ENCODE measurements at regions not wholly inside any gene's neighbourhood (a gene's known extent, or its start where the extent isn't known, plus 50 kb on each side); places are given as distances from the start of the nearest gene placed in this dataset.

DNA sequence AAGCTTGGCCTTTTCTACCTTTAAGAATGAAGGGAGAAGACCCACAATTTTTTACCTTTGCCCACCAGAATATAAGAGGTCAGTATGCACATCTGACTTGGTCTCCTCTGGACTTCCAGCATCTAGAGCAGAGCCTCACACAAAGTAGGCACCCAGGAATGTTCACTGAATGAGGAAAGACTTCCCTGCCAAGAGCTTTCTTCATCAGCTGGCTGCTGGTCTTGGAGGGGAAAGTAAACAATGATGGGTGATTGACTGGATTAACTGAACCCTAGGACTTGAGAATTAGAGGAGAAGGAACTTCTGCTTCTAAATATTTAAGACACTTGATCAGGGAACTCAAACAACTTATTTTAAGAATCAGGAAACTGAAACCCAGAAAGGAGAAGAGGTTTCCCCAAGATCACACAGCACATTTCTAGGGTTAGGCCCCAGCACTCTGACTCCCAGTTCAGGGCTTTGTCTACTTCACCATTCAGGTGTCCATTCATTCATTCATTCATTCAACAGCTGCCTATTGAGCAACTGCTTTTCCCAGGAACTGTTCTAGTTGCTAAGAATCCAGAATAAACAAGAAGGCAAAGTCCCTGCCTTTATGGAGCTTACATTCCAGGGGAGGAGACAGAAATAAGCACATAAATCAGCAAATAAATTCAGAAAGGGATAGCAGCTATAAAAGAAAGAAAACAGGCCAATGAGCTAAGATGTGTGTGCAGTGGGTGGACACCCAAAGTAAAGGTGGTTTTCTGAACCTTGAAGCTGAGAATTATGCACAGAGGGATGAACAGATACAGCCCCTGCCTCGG is 216.9 kb upstream of the LRFN2 start:
- DNase-seq = no peak
- H3K27me3 ChIP-seq = no peaks in the 10 kb centered on the region
- WGBS, 2 donors = 92 to 93% methylated on average over 1 of the region's 1 CpG

DNA sequence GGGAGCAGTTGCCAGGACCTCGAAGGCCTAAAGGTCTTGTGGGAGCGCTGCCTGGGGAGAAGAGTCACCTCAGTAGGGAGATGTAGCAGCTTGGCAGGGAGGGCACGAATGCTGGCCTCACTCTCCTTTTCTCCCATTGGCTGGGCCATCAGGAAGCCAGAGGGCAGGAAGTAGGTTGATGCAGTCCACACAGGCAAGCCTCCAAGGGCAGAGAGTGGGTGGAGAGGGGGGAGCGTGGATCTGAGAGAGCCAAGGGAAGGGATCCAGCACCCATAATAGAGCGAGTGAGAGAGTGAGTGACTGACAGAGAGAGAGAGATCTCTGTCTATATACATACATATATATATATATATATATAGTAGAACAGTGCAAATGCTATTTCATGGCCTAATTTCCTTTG is 215.3 kb upstream of the LRFN2 start:
- Histone ChIP-seq H3K27ac (no peak overlapping the region), H3K4me1 (peaks cover 0 to 6% (median 5%) of the 10 kb centered on the region in 4 donors), H3K27me3 (no peaks in the 10 kb centered on the region), H3K4me3 (no peak overlapping the region), H3K9me3 (no peaks in the 10 kb centered on the region), H3K36me3 (no peaks in the 10 kb centered on the region)
- WGBS, 2 donors = 72 to 73% methylated on average over 5 of the region's 5 CpGs
- ATAC-seq (ENCODE audit: low FRiP score in 2 of 2) (no peak), DNase-seq (no peak)
- TF ChIP-seq, protein P1, sequence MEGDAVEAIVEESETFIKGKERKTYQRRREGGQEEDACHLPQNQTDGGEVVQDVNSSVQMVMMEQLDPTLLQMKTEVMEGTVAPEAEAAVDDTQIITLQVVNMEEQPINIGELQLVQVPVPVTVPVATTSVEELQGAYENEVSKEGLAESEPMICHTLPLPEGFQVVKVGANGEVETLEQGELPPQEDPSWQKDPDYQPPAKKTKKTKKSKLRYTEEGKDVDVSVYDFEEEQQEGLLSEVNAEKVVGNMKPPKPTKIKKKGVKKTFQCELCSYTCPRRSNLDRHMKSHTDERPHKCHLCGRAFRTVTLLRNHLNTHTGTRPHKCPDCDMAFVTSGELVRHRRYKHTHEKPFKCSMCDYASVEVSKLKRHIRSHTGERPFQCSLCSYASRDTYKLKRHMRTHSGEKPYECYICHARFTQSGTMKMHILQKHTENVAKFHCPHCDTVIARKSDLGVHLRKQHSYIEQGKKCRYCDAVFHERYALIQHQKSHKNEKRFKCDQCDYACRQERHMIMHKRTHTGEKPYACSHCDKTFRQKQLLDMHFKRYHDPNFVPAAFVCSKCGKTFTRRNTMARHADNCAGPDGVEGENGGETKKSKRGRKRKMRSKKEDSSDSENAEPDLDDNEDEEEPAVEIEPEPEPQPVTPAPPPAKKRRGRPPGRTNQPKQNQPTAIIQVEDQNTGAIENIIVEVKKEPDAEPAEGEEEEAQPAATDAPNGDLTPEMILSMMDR (IDR thresholded peaks at IDR 0.05) = no peak
- no peak for TF ChIP-seq POLR2AphosphoS5 (IDR thresholded peaks at IDR 0.05)
- no peak for TF ChIP-seq POLR2A (IDR thresholded peaks at IDR 0.05)
- TF ChIP-seq EP300 (IDR thresholded peaks at IDR 0.05) = no peak

More for the DNA sequence above, 216.9 kb upstream of the LRFN2 start:
- Histone ChIP-seq H3K27ac (no peak overlapping the region), H3K9me3 (no peaks in the 10 kb centered on the region), H3K4me3 (no peak overlapping the region), H3K4me1 (peaks cover 0 to 6% (median 5%) of the 10 kb centered on the region in 4 donors), H3K36me3 (no peaks in the 10 kb centered on the region)
- TF ChIP-seq EP300 (IDR thresholded peaks at IDR 0.05) (no peak), POLR2A (IDR thresholded peaks at IDR 0.05) (no peak), POLR2AphosphoS5 (IDR thresholded peaks at IDR 0.05) (no peak)
- TF ChIP-seq, protein P1 (IDR thresholded peaks at IDR 0.05) = no peak
- ATAC-seq (ENCODE audit: low FRiP score in 2 of 2) = no peak

DNA sequence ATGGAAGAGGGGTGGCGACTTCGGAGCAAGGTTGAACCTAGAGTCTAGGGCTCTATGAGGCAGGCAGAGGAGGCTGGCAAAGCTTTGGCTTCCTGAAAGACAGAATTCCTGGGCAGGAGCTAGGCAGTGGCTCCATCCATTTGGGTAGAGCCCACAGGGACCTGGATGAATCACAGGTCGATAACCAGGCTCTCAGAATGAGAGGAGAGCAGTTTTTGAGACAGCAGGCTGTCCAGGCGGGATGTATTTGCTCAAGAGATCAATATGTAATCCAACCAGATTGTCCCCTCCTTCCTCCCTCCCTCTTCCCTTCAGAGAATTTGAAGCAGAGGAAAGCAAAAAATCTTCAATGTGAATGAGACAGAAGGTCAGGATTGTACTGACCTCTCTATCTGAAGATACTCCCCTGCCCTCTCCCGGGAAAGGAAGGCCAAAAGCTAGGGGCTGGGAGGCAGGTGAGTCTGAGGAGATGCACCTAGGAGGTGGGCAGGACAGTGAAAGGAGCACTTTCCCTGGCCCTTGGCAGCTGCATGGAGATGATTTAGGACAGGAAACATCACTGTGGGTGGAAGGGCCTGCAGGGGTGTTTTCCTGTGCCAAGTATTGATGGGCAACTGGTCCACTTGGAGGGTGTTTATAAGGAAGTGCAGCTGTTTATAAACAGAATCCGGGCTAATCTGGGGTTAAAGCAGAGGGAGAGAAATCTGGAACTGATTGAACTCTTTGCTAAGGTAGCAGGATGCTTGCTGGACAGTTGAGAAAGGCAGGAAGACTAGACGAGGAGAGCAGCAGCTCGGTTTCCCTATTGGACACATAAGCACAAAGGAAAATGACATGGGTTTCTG is 212.4 kb upstream of the LRFN2 start:
- no peak for ATAC-seq (ENCODE audit: low FRiP score in 2 of 2)
- no peak for DNase-seq
- H3K9me3 ChIP-seq = no peaks in the 10 kb centered on the region
- H3K36me3 ChIP-seq = no peaks in the 10 kb centered on the region
- no peaks in the 10 kb centered on the region for H3K27me3 ChIP-seq
- H3K27ac ChIP-seq = no peak overlapping the region
- WGBS, 2 donors = 68 to 76% methylated on average over 8 of the region's 8 CpGs
- H3K4me3 ChIP-seq = no peak overlapping the region
- peaks cover 0 to 6% (median 5%) of the 10 kb centered on the region in 4 donors for H3K4me1 ChIP-seq
- TF ChIP-seq POLR2AphosphoS5 (IDR thresholded peaks at IDR 0.05) = no peak
- TF ChIP-seq, protein P1 (IDR thresholded peaks at IDR 0.05) = no peak
- TF ChIP-seq EP300 (IDR thresholded peaks at IDR 0.05) = no peak
- TF ChIP-seq POLR2A (IDR thresholded peaks at IDR 0.05) = no peak

DNA sequence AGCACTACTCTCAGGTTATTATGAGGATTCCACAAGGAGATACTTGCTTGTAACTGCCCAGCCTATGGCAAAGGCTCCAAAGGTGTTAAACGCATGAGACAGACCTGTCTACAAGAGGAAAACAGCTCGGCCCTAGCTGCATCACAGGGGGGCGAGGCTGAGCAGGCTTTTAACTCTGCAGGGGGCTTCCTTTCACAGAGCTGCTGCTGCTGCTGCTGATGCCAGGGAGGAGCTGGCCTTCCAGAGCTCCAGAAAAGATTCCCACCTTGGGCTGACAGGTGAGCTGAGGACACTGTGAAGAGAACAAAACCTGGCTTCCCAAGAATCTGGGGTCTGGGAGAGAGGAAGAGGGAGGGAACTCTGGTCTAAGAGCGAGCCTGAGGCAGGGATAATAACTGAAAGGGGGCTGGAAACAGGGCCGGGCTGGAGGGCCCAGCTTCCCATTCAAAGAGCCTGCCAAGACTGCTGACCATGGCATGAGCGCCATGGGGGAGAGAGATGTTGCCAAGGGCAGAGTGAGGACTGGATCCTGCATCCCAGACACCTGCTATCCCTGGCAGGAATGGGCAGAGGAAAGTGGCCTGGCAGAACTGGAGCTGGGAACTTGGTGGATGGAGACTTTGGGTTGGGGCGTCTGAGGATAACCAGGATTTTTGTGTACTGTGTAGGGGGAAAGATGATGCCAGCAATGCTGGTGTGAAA is 211.1 kb upstream of the LRFN2 start:
- H3K27ac ChIP-seq = no peak overlapping the region
- DNase-seq = no peak
- no peaks in the 10 kb centered on the region for H3K27me3 ChIP-seq
- ATAC-seq (ENCODE audit: low FRiP score in 2 of 2) = no peak
- no peak overlapping the region for H3K4me3 ChIP-seq
- TF ChIP-seq POLR2AphosphoS5 (IDR thresholded peaks at IDR 0.05) = no peak
- no peak for TF ChIP-seq POLR2A (IDR thresholded peaks at IDR 0.05)
- TF ChIP-seq, protein P1 (IDR thresholded peaks at IDR 0.05) = no peak
- no peak for TF ChIP-seq EP300 (IDR thresholded peaks at IDR 0.05)
- peaks cover 0 to 6% (median 5%) of the 10 kb centered on the region in 4 donors for H3K4me1 ChIP-seq
- no peaks in the 10 kb centered on the region for H3K9me3 ChIP-seq
- no peaks in the 10 kb centered on the region for H3K36me3 ChIP-seq
- 91 to 94% methylated on average over 7 of the region's 7 CpGs for WGBS, 2 donors
